ENCODE measurements at regions not wholly inside any gene's neighbourhood (a gene's known extent, or its start where the extent isn't known, plus 50 kb on each side); places are given as distances from the start of the nearest gene placed in this dataset.

DNA sequence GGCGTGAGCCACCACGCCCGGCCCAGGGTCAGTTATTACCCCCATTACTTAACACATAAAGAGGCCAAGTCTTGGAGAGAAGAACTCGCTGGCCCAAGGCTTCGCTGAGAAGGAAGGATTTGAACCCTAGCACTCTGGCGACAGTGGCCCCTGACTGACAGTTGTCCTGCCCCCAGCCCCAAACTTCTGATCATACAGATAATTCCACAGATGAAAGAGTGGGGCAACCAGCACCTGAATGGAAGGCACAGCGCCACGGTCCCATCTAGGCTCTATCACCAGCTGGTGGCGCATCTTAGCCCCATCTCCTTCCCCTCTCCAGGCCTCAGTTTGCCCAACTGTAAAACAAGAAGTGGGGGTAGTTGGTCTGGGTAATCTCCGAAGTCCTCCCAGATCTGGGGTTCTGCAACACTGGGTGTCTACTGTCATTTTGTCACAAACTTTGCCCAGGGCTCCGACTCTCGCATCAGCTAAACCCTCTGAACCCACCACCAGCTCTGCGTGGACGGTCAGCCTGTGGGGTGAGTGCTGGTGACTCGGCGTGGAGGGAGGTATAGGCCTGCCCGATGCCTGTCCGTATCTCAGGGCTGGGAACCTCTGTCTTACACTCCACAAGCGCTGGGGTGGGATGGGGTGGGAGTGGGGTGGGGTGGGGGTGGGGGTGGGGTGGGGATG, 209.3 kb downstream of the C9orf50 start:
- no peaks in the 10 kb centered on the region for H3K27me3 ChIP-seq
- no peak overlapping the region for H3K4me3 ChIP-seq
- H3K4me1 ChIP-seq = peaks cover 0 to 42% (median 26%) of the 10 kb centered on the region in 4 donors
- H3K36me3 ChIP-seq = no peaks in the 10 kb centered on the region
- no peaks in the 10 kb centered on the region for H3K9me3 ChIP-seq
- H3K27ac ChIP-seq = peak overlapping the region; percentile 95 to 99 (median 97)
- no peak for DNase-seq (ENCODE audit: low spot score in 2 of 2)
- 90 to 94% methylated on average over 19 of the region's 19 CpGs for WGBS, 2 donors
- no peak for TF ChIP-seq POLR2A (IDR thresholded peaks at IDR 0.05)
- no peak for TF ChIP-seq EP300 (IDR thresholded peaks at IDR 0.05)
- TF ChIP-seq, protein P1, sequence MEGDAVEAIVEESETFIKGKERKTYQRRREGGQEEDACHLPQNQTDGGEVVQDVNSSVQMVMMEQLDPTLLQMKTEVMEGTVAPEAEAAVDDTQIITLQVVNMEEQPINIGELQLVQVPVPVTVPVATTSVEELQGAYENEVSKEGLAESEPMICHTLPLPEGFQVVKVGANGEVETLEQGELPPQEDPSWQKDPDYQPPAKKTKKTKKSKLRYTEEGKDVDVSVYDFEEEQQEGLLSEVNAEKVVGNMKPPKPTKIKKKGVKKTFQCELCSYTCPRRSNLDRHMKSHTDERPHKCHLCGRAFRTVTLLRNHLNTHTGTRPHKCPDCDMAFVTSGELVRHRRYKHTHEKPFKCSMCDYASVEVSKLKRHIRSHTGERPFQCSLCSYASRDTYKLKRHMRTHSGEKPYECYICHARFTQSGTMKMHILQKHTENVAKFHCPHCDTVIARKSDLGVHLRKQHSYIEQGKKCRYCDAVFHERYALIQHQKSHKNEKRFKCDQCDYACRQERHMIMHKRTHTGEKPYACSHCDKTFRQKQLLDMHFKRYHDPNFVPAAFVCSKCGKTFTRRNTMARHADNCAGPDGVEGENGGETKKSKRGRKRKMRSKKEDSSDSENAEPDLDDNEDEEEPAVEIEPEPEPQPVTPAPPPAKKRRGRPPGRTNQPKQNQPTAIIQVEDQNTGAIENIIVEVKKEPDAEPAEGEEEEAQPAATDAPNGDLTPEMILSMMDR (IDR thresholded peaks at IDR 0.05) = no peak

DNA sequence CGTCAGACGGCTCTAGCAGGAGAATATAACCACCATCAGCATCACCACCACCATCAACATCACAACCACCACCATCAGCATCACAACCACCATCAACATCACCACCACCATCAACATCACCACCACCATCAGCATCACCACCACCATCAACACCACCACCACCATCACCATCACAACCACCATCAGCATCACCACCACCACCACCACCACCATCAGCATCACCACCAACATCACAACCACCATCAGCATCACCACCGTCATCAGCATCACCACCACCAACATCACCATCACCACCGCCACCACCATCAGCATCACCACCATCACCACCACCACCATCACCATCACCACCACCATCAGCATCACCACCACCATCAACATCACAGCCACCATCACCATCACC, 210.7 kb downstream of the C9orf50 start:
- Histone ChIP-seq H3K4me1 (peaks cover 0 to 42% (median 25%) of the 10 kb centered on the region in 4 donors), H3K27ac (no peak overlapping the region), H3K9me3 (no peaks in the 10 kb centered on the region), H3K4me3 (no peak overlapping the region), H3K27me3 (no peaks in the 10 kb centered on the region), H3K36me3 (no peaks in the 10 kb centered on the region)
- WGBS, 2 donors = 53 to 61% methylated on average over 4 of the region's 4 CpGs
- DNase-seq (ENCODE audit: low spot score in 2 of 2) = no peak
- TF ChIP-seq EP300 (IDR thresholded peaks at IDR 0.05) = no peak
- TF ChIP-seq, protein P1 (IDR thresholded peaks at IDR 0.05) = no peak
- no peak for TF ChIP-seq POLR2A (IDR thresholded peaks at IDR 0.05)

GRCh38 chr9:129408535-129409215, 212.2 kb downstream of the C9orf50 start:
- DNase-seq (ENCODE audit: low spot score in 2 of 2) = no peak
- Histone ChIP-seq H3K4me3 (no peak overlapping the region), H3K27me3 (no peaks in the 10 kb centered on the region), H3K27ac (peak overlapping the region in 1 of 4 donors; percentile 64), H3K9me3 (no peaks in the 10 kb centered on the region), H3K36me3 (no peaks in the 10 kb centered on the region), H3K4me1 (peaks cover 0 to 40% (median 12%) of the 10 kb centered on the region in 4 donors)
- WGBS, 2 donors = 65 to 70% methylated on average over 17 of the region's 17 CpGs
- TF ChIP-seq, protein P1 (IDR thresholded peaks at IDR 0.05) = no peak
- TF ChIP-seq POLR2A (IDR thresholded peaks at IDR 0.05) (no peak), EP300 (IDR thresholded peaks at IDR 0.05) (no peak)

DNA sequence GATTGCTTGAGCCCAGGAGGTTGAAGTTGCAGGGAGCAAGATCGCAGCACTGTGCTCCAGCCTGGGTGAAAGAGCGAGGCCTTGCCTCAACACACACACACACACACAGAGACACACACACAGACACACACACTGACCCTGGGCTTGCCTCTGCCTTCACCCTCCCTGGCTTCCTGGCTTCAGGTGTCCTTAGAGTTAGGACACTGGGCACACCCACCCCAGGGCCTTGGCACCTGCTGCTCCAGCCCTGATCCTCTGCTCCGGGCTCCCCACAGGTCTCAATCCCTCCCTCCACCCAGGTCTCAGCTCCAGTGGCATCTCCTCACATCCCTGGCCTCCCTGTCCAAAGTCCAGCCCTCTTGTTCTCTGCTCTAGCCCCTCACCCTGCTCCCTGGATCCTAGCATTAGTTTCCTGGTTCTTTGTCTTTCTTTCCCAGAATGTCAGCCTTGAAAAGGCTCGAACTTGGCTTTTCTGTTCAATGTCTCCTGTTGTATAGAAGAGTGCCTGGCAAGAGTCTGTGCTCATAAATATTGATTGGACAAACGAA, 212.9 kb downstream of the C9orf50 start:
- H3K9me3 ChIP-seq = no peaks in the 10 kb centered on the region
- H3K27ac ChIP-seq = no peak overlapping the region
- TF ChIP-seq POLR2A (IDR thresholded peaks at IDR 0.05) = no peak
- TF ChIP-seq, protein P1 (IDR thresholded peaks at IDR 0.05) = no peak
- no peak for TF ChIP-seq EP300 (IDR thresholded peaks at IDR 0.05)
- no peak overlapping the region for H3K4me3 ChIP-seq
- no peak for DNase-seq (ENCODE audit: low spot score in 2 of 2)
- 69 to 70% methylated on average over 5 of the region's 5 CpGs for WGBS, 2 donors
- no peaks in the 10 kb centered on the region for H3K36me3 ChIP-seq
- peaks cover 0 to 47% (median 12%) of the 10 kb centered on the region in 4 donors for H3K4me1 ChIP-seq
- no peaks in the 10 kb centered on the region for H3K27me3 ChIP-seq
